ENCODE measurements at regions not wholly inside any gene's neighbourhood (a gene's known extent, or its start where the extent isn't known, plus 50 kb on each side); places are given as distances from the start of the nearest gene placed in this dataset.
"Not testable (repeated sequence)": the region's sequence is repeated elsewhere in the genome, so short reads cannot be mapped to it uniquely, and the experiment has no call there.

DNA sequence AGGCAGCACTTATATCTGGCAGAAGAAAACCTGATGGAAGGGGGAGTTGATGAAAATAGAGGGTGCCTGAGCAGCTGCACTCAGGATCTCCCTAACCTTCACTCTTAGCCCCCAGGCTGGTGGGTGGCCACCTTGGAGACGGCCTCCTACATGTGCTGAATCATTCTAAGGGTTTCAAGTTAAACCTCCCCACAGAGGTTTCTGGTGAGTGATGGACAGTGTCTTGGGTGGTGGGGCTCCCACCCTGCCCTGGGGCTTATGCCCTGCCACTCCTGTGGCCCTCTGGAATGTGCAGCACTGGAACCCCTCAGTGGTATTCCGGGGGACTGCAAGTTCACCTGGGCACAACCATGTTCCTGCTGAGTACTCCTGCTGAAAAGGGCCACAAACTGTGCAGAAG is 357.2 kb downstream of the CD83 start:
- DNase-seq (no peak), ATAC-seq (replicated peaks in 1 of 2) (peak; percentile 66 to 78)
- H3K4me1 Mint-ChIP-seq (ENCODE audit: low read depth) = peaks cover 15% of the 10 kb centered on the region
- no peak overlapping the region for H3K27ac Mint-ChIP-seq
- no peaks in the 10 kb centered on the region for H3K27me3 Mint-ChIP-seq (ENCODE audit: low read depth)
- no peak overlapping the region for H3K4me3 Mint-ChIP-seq
- H3K36me3 Mint-ChIP-seq (ENCODE audit: insufficient read depth in 2 of 2) = peaks cover 1 to 6% of the 10 kb centered on the region in 2 donors
- peaks cover 3 to 5% of the 10 kb centered on the region in 2 donors for H3K9me3 Mint-ChIP-seq

DNA sequence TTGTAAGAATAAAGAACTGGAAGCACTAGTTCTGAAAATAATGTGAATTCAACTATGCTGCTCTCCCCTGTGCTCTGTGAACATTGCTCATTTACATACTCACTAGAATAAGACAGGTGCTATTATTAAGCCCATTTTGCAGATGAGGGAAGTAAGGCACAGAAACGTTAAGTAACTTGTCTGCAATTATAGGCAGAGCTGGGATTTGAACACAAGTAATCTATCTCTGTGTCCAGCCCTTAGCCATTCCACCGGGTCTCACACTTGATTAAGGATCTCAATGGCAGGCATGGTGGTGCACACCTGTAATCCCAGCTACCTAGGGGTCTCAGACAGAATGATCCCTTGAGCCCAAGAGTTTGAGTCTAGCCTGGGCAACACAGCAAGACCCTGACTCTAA is 357.7 kb downstream of the CD83 start:
- H3K27me3 Mint-ChIP-seq (ENCODE audit: low read depth) = no peaks in the 10 kb centered on the region
- DNase-seq (no peak), ATAC-seq (replicated peaks in 1 of 2) (no peak)
- H3K9me3 Mint-ChIP-seq = peaks cover 3 to 5% of the 10 kb centered on the region in 2 donors
- no peak overlapping the region for H3K4me3 Mint-ChIP-seq
- H3K36me3 Mint-ChIP-seq (ENCODE audit: insufficient read depth in 2 of 2) = peaks cover 1 to 8% of the 10 kb centered on the region in 2 donors
- peaks cover 15% of the 10 kb centered on the region for H3K4me1 Mint-ChIP-seq (ENCODE audit: low read depth)
- no peak overlapping the region for H3K27ac Mint-ChIP-seq

DNA sequence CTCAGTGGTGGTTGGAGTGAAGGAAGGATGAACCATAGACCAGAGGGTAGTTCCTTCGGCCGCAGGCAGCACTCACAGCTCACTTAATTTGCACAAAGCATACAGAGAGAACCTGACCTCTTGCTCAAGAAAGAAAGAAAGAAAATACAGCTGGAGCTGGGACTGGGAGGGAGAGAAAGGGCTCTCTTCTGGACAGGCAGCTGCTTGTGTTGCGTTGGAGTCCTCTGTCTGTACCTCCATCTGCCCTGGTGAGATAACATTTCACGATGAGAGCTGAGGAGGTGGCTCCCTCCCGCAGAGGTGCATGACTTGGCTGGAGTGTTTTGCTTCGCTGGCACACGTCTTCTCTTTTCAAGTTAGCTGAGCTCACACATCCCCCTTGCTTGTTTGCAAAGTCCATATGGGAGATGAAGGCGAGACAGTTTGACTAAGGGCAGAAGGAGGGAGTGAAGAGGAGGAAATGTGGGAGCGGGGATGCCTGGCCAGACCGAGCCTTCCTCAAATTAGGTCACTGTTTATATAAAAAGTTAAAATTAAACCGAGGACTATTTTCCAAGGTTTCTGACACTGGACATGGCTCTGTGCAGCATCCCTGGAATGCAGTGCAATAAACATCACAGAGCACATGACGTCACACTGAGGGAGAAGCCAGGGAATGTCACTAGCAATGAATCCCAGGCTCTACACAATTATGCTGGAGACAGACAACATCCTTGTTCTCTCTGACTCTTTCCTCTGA is 359.4 kb downstream of the CD83 start:
- peaks cover 15% of the 10 kb centered on the region for H3K4me1 Mint-ChIP-seq (ENCODE audit: low read depth)

GRCh38 chr6:14477559-14477958 is 360.0 kb downstream of the CD83 start:
- H3K27ac Mint-ChIP-seq = no peak overlapping the region
- no peak for DNase-seq
- no peaks in the 10 kb centered on the region for H3K27me3 Mint-ChIP-seq (ENCODE audit: low read depth)
- ATAC-seq (replicated peaks in 1 of 2) = no peak
- H3K36me3 Mint-ChIP-seq (ENCODE audit: insufficient read depth in 2 of 2) = peaks cover 4 to 15% of the 10 kb centered on the region in 2 donors
- H3K4me1 Mint-ChIP-seq (ENCODE audit: low read depth) = peaks cover 15% of the 10 kb centered on the region
- H3K4me3 Mint-ChIP-seq = no peak overlapping the region
- H3K9me3 Mint-ChIP-seq = peaks cover 2 to 4% of the 10 kb centered on the region in 2 donors

More for the DNA sequence above, 359.4 kb downstream of the CD83 start:
- ATAC-seq (replicated peaks in 1 of 2) (no peak), DNase-seq (no peak)
- H3K9me3 Mint-ChIP-seq = peaks cover 2 to 3% of the 10 kb centered on the region in 2 donors
- peaks cover 3 to 15% of the 10 kb centered on the region in 2 donors for H3K36me3 Mint-ChIP-seq (ENCODE audit: insufficient read depth in 2 of 2)
- no peaks in the 10 kb centered on the region for H3K27me3 Mint-ChIP-seq (ENCODE audit: low read depth)
- no peak overlapping the region for H3K4me3 Mint-ChIP-seq
- H3K27ac Mint-ChIP-seq = no peak overlapping the region

GRCh38 chr6:14478381-14479225 is 361.0 kb downstream of the CD83 start:
- ATAC-seq (replicated peaks in 1 of 2) (no peak), DNase-seq (no peak)
- Mint-ChIP-seq H3K9me3 (peaks cover 3% of the 10 kb centered on the region in 2 donors), H3K4me1 (ENCODE audit: low read depth) (peaks cover 10% of the 10 kb centered on the region), H3K4me3 (no peak overlapping the region), H3K27me3 (ENCODE audit: low read depth) (no peaks in the 10 kb centered on the region), H3K36me3 (ENCODE audit: insufficient read depth in 2 of 2) (peaks cover 5 to 15% of the 10 kb centered on the region in 2 donors), H3K27ac (no peak overlapping the region)

DNA sequence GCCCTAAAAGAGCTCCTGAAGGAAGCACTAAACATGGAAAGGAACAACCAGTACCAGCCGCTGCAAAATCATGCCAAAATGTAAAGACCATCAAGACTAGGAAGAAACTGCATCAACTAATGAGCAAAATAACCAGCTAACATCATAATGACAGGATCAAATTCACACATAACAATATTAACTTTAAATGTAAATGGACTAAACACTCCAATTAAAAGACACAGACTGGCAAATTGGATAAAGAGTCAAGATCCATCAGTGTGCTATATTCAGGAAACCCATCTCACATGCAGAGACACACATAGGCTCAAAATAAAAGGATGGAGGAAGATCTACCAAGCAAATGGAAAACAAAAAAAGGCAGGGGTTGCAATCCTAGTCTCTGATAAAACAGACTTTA is 364.4 kb downstream of the CD83 start:
- H3K4me1 Mint-ChIP-seq (ENCODE audit: low read depth); ATAC-seq (replicated peaks in 1 of 2); DNase-seq; H3K27ac Mint-ChIP-seq; H3K27me3 Mint-ChIP-seq (ENCODE audit: low read depth); H3K4me3 Mint-ChIP-seq; H3K9me3 Mint-ChIP-seq: not testable (repeated sequence)
- peaks cover 5 to 16% of the 10 kb centered on the region in 2 donors for H3K36me3 Mint-ChIP-seq (ENCODE audit: insufficient read depth in 2 of 2)

GRCh38 chr6:14487625-14488024 is 370.1 kb downstream of the CD83 start:
- Mint-ChIP-seq H3K4me1 (ENCODE audit: low read depth) (no peaks in the 10 kb centered on the region), H3K9me3 (peaks cover under 1% of the 10 kb centered on the region in 2 donors), H3K27me3 (ENCODE audit: low read depth) (no peaks in the 10 kb centered on the region), H3K36me3 (ENCODE audit: insufficient read depth in 2 of 2) (peaks cover 4 to 5% of the 10 kb centered on the region in 2 donors), H3K27ac (no peak overlapping the region), H3K4me3 (no peak overlapping the region)
- DNase-seq (no peak), ATAC-seq (replicated peaks in 1 of 2) (no peak)

GRCh38 chr6:14488180-14488579 is 370.6 kb downstream of the CD83 start:
- Mint-ChIP-seq H3K4me1 (ENCODE audit: low read depth) (no peaks in the 10 kb centered on the region), H3K9me3 (no peaks in the 10 kb centered on the region), H3K36me3 (ENCODE audit: insufficient read depth in 2 of 2) (peaks cover 3 to 4% of the 10 kb centered on the region in 2 donors), H3K27me3 (ENCODE audit: low read depth) (no peaks in the 10 kb centered on the region), H3K27ac (no peak overlapping the region), H3K4me3 (no peak overlapping the region)
- no peak for DNase-seq
- no peak for ATAC-seq (replicated peaks in 1 of 2)

DNA sequence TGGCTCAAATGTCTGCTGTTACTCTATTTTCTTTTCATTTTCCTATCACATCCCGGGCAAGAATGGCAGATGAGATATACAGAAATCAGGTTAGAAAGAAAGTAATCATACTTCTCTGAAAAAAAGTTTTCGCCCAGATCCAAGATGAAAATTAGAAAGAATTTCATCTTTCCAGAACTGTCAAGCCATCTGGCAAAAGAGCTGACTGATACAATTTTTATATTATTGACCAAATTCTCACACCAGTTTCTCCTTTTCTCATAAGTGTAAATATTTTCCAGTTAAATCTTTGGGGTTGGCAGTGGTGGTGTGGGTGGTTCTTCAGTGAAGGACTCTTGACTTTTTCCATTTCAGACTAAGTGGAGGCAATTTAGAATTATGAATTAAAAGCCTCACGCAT is 371.9 kb downstream of the CD83 start:
- Mint-ChIP-seq H3K9me3 (no peaks in the 10 kb centered on the region), H3K4me3 (no peak overlapping the region), H3K36me3 (ENCODE audit: insufficient read depth in 2 of 2) (peaks cover 3% of the 10 kb centered on the region in 2 donors), H3K27ac (no peak overlapping the region), H3K27me3 (ENCODE audit: low read depth) (no peaks in the 10 kb centered on the region), H3K4me1 (ENCODE audit: low read depth) (no peaks in the 10 kb centered on the region)
- no peak for DNase-seq
- ATAC-seq (replicated peaks in 1 of 2) = no peak

GRCh38 chr6:14498748-14499147 is 381.2 kb downstream of the CD83 start:
- no peak overlapping the region for H3K4me3 Mint-ChIP-seq
- H3K4me1 Mint-ChIP-seq (ENCODE audit: low read depth) = peaks cover 12% of the 10 kb centered on the region
- ATAC-seq (replicated peaks in 1 of 2) (no peak), DNase-seq (no peak)
- peaks cover 5 to 6% of the 10 kb centered on the region in 2 donors for H3K9me3 Mint-ChIP-seq
- peaks cover 3 to 14% of the 10 kb centered on the region in 2 donors for H3K36me3 Mint-ChIP-seq (ENCODE audit: insufficient read depth in 2 of 2)
- no peak overlapping the region for H3K27ac Mint-ChIP-seq
- no peaks in the 10 kb centered on the region for H3K27me3 Mint-ChIP-seq (ENCODE audit: low read depth)

DNA sequence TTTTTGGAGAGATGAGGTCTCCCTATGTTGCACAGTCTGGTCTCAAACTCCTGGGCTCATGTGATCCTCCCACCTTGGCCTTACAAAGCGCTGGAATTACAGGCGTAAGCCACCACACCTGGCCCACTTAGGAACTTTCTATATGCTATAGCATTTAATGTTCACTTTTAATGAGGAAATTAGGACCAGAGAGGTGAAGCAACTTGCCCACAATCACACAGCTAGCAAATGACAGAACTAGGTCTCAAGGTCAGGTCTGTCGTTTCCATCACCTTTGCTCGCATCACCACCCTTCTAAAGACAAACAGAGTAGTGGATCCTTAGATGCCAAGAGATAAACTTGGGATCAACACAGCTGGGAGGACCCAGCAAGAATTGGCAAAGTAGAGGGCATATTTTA is 381.7 kb downstream of the CD83 start:
- Mint-ChIP-seq H3K27me3 (ENCODE audit: low read depth) (no peaks in the 10 kb centered on the region), H3K27ac (no peak overlapping the region), H3K36me3 (ENCODE audit: insufficient read depth in 2 of 2) (peaks cover 3 to 14% of the 10 kb centered on the region in 2 donors), H3K4me1 (ENCODE audit: low read depth) (peaks cover 12% of the 10 kb centered on the region), H3K4me3 (no peak overlapping the region), H3K9me3 (peaks cover 5 to 6% of the 10 kb centered on the region in 2 donors)
- no peak for ATAC-seq (replicated peaks in 1 of 2)
- DNase-seq = no peak

DNA sequence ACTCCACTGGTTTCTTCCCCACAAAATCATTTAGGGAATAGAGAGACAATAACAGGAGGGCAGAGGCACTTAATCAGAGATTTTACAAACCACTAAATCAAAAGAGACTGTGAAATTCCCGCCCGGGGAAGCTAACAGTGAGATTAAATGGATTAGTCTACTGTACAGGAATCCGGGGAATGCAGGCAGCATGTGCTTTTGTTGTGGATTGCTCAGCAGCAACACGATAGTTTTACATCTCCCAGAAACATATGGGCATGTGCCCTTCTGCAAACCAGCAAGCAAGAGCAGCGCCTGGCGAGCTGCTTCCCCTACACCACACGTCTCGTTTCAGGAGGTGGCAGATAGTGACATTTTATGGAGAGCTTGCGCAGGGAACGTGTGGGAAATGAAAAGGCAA is 382.3 kb downstream of the CD83 start:
- H3K27me3 Mint-ChIP-seq (ENCODE audit: low read depth) = no peaks in the 10 kb centered on the region
- ATAC-seq (replicated peaks in 1 of 2) = no peak
- no peak for DNase-seq
- H3K36me3 Mint-ChIP-seq (ENCODE audit: insufficient read depth in 2 of 2) = peaks cover 3 to 14% of the 10 kb centered on the region in 2 donors
- H3K4me1 Mint-ChIP-seq (ENCODE audit: low read depth) = peaks cover 12% of the 10 kb centered on the region
- H3K27ac Mint-ChIP-seq = no peak overlapping the region
- no peak overlapping the region for H3K4me3 Mint-ChIP-seq
- peaks cover 5 to 6% of the 10 kb centered on the region in 2 donors for H3K9me3 Mint-ChIP-seq

- no peaks in the 10 kb centered on the region for H3K27me3 Mint-ChIP-seq (ENCODE audit: low read depth)
- no peak for DNase-seq
- H3K36me3 Mint-ChIP-seq (ENCODE audit: insufficient read depth in 2 of 2) = peaks cover 3 to 11% of the 10 kb centered on the region in 2 donors
- H3K4me3 Mint-ChIP-seq = no peak overlapping the region
- peaks cover 13% of the 10 kb centered on the region for H3K4me1 Mint-ChIP-seq (ENCODE audit: low read depth)
- H3K27ac Mint-ChIP-seq = no peak overlapping the region
- no peak for ATAC-seq (replicated peaks in 1 of 2)
- peaks cover 5 to 6% of the 10 kb centered on the region in 2 donors for H3K9me3 Mint-ChIP-seq
These were observed 383.2 kb downstream of the CD83 start for GRCh38 chr6:14500809-14501208.

Data from activated T-cell treated with anti-CD3 and anti-CD28 coated beads, Interleukin-2, amount 50 U/mL, for 72 hours (primary cell).